Panc1 (cell line): ENCODE measurements at regions not wholly inside any gene's neighbourhood (a gene's known extent, or its start where the extent isn't known, plus 50 kb on each side); places are given as distances from the start of the nearest gene placed in this dataset.

Experiments used
- ATAC-seq: fragments of 200-7000 bp; cut with Tn5 transposase; 2 replicates; pipeline ENCODE4 v1.9.1; 2020; ENCODE audit warnings: mild to moderate bottlenecking, moderate library complexity
- BruUV-seq: library from RNA; stranded (reverse); fragments of 400-500 nt; replicated peaks from 2 replicates; lab custom pipeline; 2021; lab: Mats Ljungman, UMichigan
- CTCF ChIA-PET: fragments of 300-600 bp; sonication (Branson Sonifier 250); formaldehyde crosslinking; loops from one replicate; lab custom pipeline; 2022; ENCODE audit warnings: antibody characterized with exemption; lab: Charles Lee
- POLR2A ChIA-PET: fragments of 300-600 bp; sonication (Branson Sonifier 250); formaldehyde crosslinking; loops from one replicate; lab custom pipeline; 2022; ENCODE audit warnings: antibody characterized with exemption; lab: Charles Lee
- DNase-seq: peaks from one replicate; pipeline ENCODE4 v3.0.0-alpha.2; 2010; ENCODE audit warnings: low read depth, low spot score
- H3K27ac ChIP-seq: 2 replicates; pipeline ENCODE4 v1.5.1; 2011; ENCODE audit warnings: mild to moderate bottlenecking, low read length, inconsistent platforms
- H3K27me3 ChIP-seq: fragments of 200-500 bp; sonication (Bioruptor generic); 2 replicates; pipeline ENCODE4 v1.6.0; 2014; ENCODE audit warnings: low read length, inconsistent platforms; ENCODE audit not compliant: control insufficient read depth, insufficient read depth
- H3K36me3 ChIP-seq: fragments of 200-500 bp; sonication (Bioruptor generic); 2 replicates; pipeline ENCODE4 v1.5.1; 2014; ENCODE audit warnings: inconsistent platforms, mild to moderate bottlenecking, low read length, moderate library complexity; ENCODE audit not compliant: control insufficient read depth, insufficient read depth
- H3K4me1 ChIP-seq: 2 replicates; pipeline ENCODE4 v1.5.1; 2011; ENCODE audit warnings: inconsistent platforms, mild to moderate bottlenecking, low read length, moderate library complexity; ENCODE audit not compliant: control insufficient read depth, insufficient read depth
- H3K4me3 ChIP-seq, 2 experiments: 2 replicates each; pipeline ENCODE4 v1.5.1; 2011 to 2012; ENCODE audit warnings: low read depth in 2 of 2, low read length in 2 of 2, mild to moderate bottlenecking in 2 of 2, inconsistent platforms in 1 of 2, moderate library complexity in 1 of 2
- H3K9me3 ChIP-seq: fragments of 200-500 bp; sonication (Bioruptor generic); 2 replicates; pipeline ENCODE4 v1.5.1; 2014; ENCODE audit warnings: low read depth, mild to moderate bottlenecking, inconsistent platforms, low read length, moderate library complexity; ENCODE audit not compliant: control insufficient read depth, insufficient read depth
- CTCF ChIP-seq: fragments of 450-650 bp; IDR thresholded peaks from 2 replicates; pipeline ENCODE4 v1.5.1; 2017; ENCODE audit warnings: mild to moderate bottlenecking
- POLR2AphosphoS5 ChIP-seq: IDR thresholded peaks from 2 replicates; pipeline ENCODE4 v1.6.1; 2012; ENCODE audit warnings: mild to moderate bottlenecking, low read depth, low read length, moderate library complexity
- SIN3A ChIP-seq: IDR thresholded peaks from 2 replicates; pipeline ENCODE4 v1.6.1; 2012; ENCODE audit warnings: low read depth, mild to moderate bottlenecking, low read length, moderate library complexity, borderline replicate concordance; ENCODE audit not compliant: insufficient read depth
- TCF7L2 ChIP-seq: IDR thresholded peaks from 2 replicates; pipeline ENCODE4 v1.6.1; 2011; ENCODE audit warnings: mild to moderate bottlenecking, low read depth, low read length, inconsistent platforms
- in situ Hi-C: cut with HindIII; loops from 2 replicates; pipeline ENCODE4 v1.10.0; 2016; ENCODE audit warnings: low sequenced_read_pairs, low pct_unique_long_range_greater_than_20kb
- intact Hi-C: fragments of 100-400 bp; cut with micrococcal nuclease; formaldehyde crosslinking; loops from one replicate; pipeline ENCODE4 v1.10.0; 2022; ENCODE audit not compliant: unreplicated experiment
- TF ChIP-seq, protein P1 (sequence below), 2 experiments: IDR thresholded peaks; 2 replicates each; pipeline ENCODE4 v1.6.1; 2011 to 2012; ENCODE audit warnings: low read depth in 2 of 2, control low read depth in 1 of 2, low read length in 1 of 2, mild to moderate bottlenecking in 1 of 2, moderate library complexity in 1 of 2; ENCODE audit not compliant: insufficient read depth in 1 of 2

GRCh38 chr4:71094201-71094600 is 100.8 kb downstream of the DCK start:
- intact Hi-C loops (no loop called here), in situ Hi-C loops (no loop called here)
- no peak overlapping the region for H3K27ac ChIP-seq
- H3K4me3 ChIP-seq, result no peak overlapping the region
- no peaks in the 10 kb centered on the region for H3K9me3 ChIP-seq
- no peaks in the 10 kb centered on the region for H3K4me1 ChIP-seq
- no peak for ATAC-seq
- H3K36me3 ChIP-seq, result no peaks in the 10 kb centered on the region
- no peak for DNase-seq
- H3K27me3 ChIP-seq, result no peaks in the 10 kb centered on the region
- TF ChIP-seq SIN3A (no peak), TCF7L2 (no peak), POLR2AphosphoS5 (no peak)
- BruUV-seq, result no TSS peak
- ChIA-PET CTCF (no interaction called here), POLR2A (no interaction called here)

DNA sequence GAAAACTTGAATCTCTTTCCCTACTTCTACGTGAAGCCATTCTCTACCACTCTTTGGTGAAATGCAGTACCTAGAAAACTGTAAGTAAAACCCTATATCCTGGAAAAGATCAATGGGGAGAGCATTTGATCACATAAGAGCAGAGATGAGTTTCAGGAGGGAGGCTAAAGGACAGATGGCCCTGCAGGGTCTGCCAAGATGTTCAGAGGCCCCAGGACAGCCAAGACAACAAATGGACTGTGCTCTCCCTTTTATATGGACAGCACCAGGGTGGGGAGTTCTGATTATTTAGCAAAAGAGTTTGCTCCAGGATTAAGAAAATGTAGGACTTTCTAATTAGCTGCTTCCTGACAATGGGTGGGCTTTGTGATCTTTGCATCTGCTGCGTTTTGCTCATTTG is 101.7 kb downstream of the DCK start:
- no peak overlapping the region for H3K27ac ChIP-seq

More for the DNA sequence above, 101.7 kb downstream of the DCK start:
- Histone ChIP-seq H3K4me1 (no peaks in the 10 kb centered on the region), H3K27me3 (no peaks in the 10 kb centered on the region), H3K36me3 (no peaks in the 10 kb centered on the region), H3K4me3 (no peak overlapping the region), H3K9me3 (no peaks in the 10 kb centered on the region)
- intact Hi-C loops, result no loop called here
- BruUV-seq, result no TSS peak
- DNase-seq, result no peak
- ChIA-PET POLR2A (no interaction called here), CTCF (no interaction called here)
- in situ Hi-C loops, result no loop called here
- TF ChIP-seq POLR2AphosphoS5 (no peak), CTCF (no peak), TCF7L2 (no peak), SIN3A (no peak)
- TF ChIP-seq, protein P1, sequence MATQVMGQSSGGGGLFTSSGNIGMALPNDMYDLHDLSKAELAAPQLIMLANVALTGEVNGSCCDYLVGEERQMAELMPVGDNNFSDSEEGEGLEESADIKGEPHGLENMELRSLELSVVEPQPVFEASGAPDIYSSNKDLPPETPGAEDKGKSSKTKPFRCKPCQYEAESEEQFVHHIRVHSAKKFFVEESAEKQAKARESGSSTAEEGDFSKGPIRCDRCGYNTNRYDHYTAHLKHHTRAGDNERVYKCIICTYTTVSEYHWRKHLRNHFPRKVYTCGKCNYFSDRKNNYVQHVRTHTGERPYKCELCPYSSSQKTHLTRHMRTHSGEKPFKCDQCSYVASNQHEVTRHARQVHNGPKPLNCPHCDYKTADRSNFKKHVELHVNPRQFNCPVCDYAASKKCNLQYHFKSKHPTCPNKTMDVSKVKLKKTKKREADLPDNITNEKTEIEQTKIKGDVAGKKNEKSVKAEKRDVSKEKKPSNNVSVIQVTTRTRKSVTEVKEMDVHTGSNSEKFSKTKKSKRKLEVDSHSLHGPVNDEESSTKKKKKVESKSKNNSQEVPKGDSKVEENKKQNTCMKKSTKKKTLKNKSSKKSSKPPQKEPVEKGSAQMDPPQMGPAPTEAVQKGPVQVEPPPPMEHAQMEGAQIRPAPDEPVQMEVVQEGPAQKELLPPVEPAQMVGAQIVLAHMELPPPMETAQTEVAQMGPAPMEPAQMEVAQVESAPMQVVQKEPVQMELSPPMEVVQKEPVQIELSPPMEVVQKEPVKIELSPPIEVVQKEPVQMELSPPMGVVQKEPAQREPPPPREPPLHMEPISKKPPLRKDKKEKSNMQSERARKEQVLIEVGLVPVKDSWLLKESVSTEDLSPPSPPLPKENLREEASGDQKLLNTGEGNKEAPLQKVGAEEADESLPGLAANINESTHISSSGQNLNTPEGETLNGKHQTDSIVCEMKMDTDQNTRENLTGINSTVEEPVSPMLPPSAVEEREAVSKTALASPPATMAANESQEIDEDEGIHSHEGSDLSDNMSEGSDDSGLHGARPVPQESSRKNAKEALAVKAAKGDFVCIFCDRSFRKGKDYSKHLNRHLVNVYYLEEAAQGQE (IDR thresholded peaks at IDR 0.05; ENCODE audit: insufficient read depth in 1 of 2, low read depth in 2 of 2, low read length in 1 of 2), result no peak
- ATAC-seq, result no peak
